Activated naive CD4-positive, alpha-beta T cell (primary cell): ENCODE measurements at regions not wholly inside any gene's neighbourhood (a gene's known extent, or its start where the extent isn't known, plus 50 kb on each side); places are given as distances from the start of the nearest gene placed in this dataset.

Source experiments
- DNase-seq, 4 experiments: peaks; one replicate each; lab custom pipeline; 2025; lab: John Stamatoyannopoulos, UW

- no peak for DNase-seq
These were observed 183.8 kb downstream of the EMP1 start for GRCh38 chr12:13380297-13380696.

GRCh38 chr12:13379531-13380188, 183.1 kb downstream of the EMP1 start:
- no peak for DNase-seq

- DNase-seq = no peak
These were observed 181.2 kb downstream of the EMP1 start for GRCh38 chr12:13377698-13378097.

- DNase-seq = no peak
These were observed 180.3 kb downstream of the EMP1 start for GRCh38 chr12:13376610-13377373.

- DNase-seq = no peak
These were observed 179.2 kb downstream of the EMP1 start for GRCh38 chr12:13375583-13376345.

GRCh38 chr12:13374793-13375192, 178.3 kb downstream of the EMP1 start:
- DNase-seq = no peak

GRCh38 chr12:13373803-13374202, 177.3 kb downstream of the EMP1 start:
- no peak for DNase-seq

- DNase-seq = no peak
These were observed 176.6 kb downstream of the EMP1 start for GRCh38 chr12:13373131-13373530.

- no peak for DNase-seq
These were observed 175.9 kb downstream of the EMP1 start for GRCh38 chr12:13372386-13372785.

GRCh38 chr12:13371797-13372196, 175.3 kb downstream of the EMP1 start:
- no peak for DNase-seq

- DNase-seq = no peak
These were observed 174.8 kb downstream of the EMP1 start for GRCh38 chr12:13371367-13371766.

GRCh38 chr12:13369474-13370056, 173.0 kb downstream of the EMP1 start:
- DNase-seq = no peak

GRCh38 chr12:13368971-13369370, 172.4 kb downstream of the EMP1 start:
- DNase-seq = no peak

- DNase-seq = no peak
These were observed 171.9 kb downstream of the EMP1 start for GRCh38 chr12:13368431-13368830.

- DNase-seq = no peak
These were observed 171.4 kb downstream of the EMP1 start for GRCh38 chr12:13367973-13368372.

GRCh38 chr12:13365748-13366366, 169.3 kb downstream of the EMP1 start:
- no peak for DNase-seq

GRCh38 chr12:13362260-13362841, 165.8 kb downstream of the EMP1 start:
- no peak for DNase-seq

- no peak for DNase-seq
These were observed 163.1 kb downstream of the EMP1 start for GRCh38 chr12:13359636-13360035.

GRCh38 chr12:13358391-13358905, 161.9 kb downstream of the EMP1 start:
- DNase-seq = no peak

GRCh38 chr12:13350946-13351345, 154.4 kb downstream of the EMP1 start:
- DNase-seq = no peak

- DNase-seq = no peak
These were observed 153.9 kb downstream of the EMP1 start for GRCh38 chr12:13350381-13350780.
